Retina (tissue), 1 donor: ENCODE measurements at regions not wholly inside any gene's neighbourhood (a gene's known extent, or its start where the extent isn't known, plus 50 kb on each side); places are given as distances from the start of the nearest gene placed in this dataset.

Experiments
- DNase-seq: peaks from one replicate; pipeline ENCODE4 v3.0.0-alpha.2; 2016

- no peak for DNase-seq
Observed at GRCh38 chr6:129911732-129912131, 50.6 kb upstream of the TMEM244 start.
